Thoracic aorta (tissue), 2 donors: ENCODE measurements at regions not wholly inside any gene's neighbourhood (a gene's known extent, or its start where the extent isn't known, plus 50 kb on each side); places are given as distances from the start of the nearest gene placed in this dataset.

Source experiments
- ATAC-seq: fragments of 150-250 bp; one replicate; pipeline ENCODE4 v1.8.0; 2017; ENCODE audit warnings: low read depth; ENCODE audit not compliant: insufficient number of reproducible peaks, low FRiP score
- DNase-seq: peaks from one replicate; pipeline ENCODE4 v3.0.0-alpha.2; 2020; ENCODE audit warnings: low spot score
- H3K27ac ChIP-seq, 2 donors: fragments of 200-600 bp; sonication (generic); 1 replicate in 1 of 2; 2 replicates in 1 of 2; pipeline ENCODE4 v1.5.1; 2016; ENCODE audit warnings: mild to moderate bottlenecking in 2 of 2, moderate library complexity in 2 of 2
- H3K27me3 ChIP-seq: fragments of 200-600 bp; sonication (generic); replicated peaks from 2 replicates; pipeline ENCODE4 v1.6.0; 2016; ENCODE audit warnings: mild to moderate bottlenecking; ENCODE audit not compliant: insufficient read depth
- H3K36me3 ChIP-seq: fragments of 200-600 bp; sonication (generic); one replicate; pipeline ENCODE4 v1.5.1; 2016
- H3K4me1 ChIP-seq, 2 donors: fragments of 200-600 bp; sonication (generic); 1 replicate in 1 of 2; 2 replicates in 1 of 2; pipeline versions ENCODE4 v1.5.1 to v1.6.0; 2016; ENCODE audit warnings: low read depth in 2 of 2, mild to moderate bottlenecking in 1 of 2; ENCODE audit not compliant: control insufficient read depth in 1 of 2
- H3K4me3 ChIP-seq: fragments of 200-600 bp; sonication (generic); 2 replicates; pipeline ENCODE4 v1.5.1; 2016; ENCODE audit warnings: mild to moderate bottlenecking
- H3K9me3 ChIP-seq: fragments of 200-600 bp; sonication (generic); 2 replicates; pipeline ENCODE4 v1.5.1; 2016
- CTCF ChIP-seq: fragments of 200-600 bp; sonication (generic); IDR thresholded peaks from one replicate; pipeline ENCODE4 v1.5.1; 2019; ENCODE audit warnings: antibody characterized with exemption

- no peaks in the 10 kb centered on the region for H3K27me3 ChIP-seq
- no peak overlapping the region for H3K4me3 ChIP-seq
- DNase-seq (no peak), ATAC-seq (no peak)
- H3K36me3 ChIP-seq = no peaks in the 10 kb centered on the region
- no peak overlapping the region for H3K27ac ChIP-seq
- TF ChIP-seq CTCF = no peak
- no peaks in the 10 kb centered on the region for H3K4me1 ChIP-seq
- no peaks in the 10 kb centered on the region for H3K9me3 ChIP-seq
Measured at GRCh38 chr2:190765386-190766173, 115.0 kb upstream of the GLS start.

GRCh38 chr2:190766174-190766572 lies 114.4 kb upstream of the GLS start:
- no peaks in the 10 kb centered on the region for H3K27me3 ChIP-seq

GRCh38 chr2:190766595-190766994 lies 114.0 kb upstream of the GLS start:
- Histone ChIP-seq H3K4me1 (no peaks in the 10 kb centered on the region), H3K4me3 (no peak overlapping the region), H3K9me3 (no peaks in the 10 kb centered on the region), H3K27me3 (no peaks in the 10 kb centered on the region), H3K36me3 (no peaks in the 10 kb centered on the region), H3K27ac (no peak overlapping the region)
- no peak for ATAC-seq
- no peak for DNase-seq
- no peak for TF ChIP-seq CTCF

More at GRCh38 chr2:190766174-190766572, 114.4 kb upstream of the GLS start:
- no peaks in the 10 kb centered on the region for H3K4me1 ChIP-seq
- no peaks in the 10 kb centered on the region for H3K36me3 ChIP-seq
- H3K4me3 ChIP-seq = no peak overlapping the region
- ATAC-seq = no peak
- DNase-seq = no peak
- no peak for TF ChIP-seq CTCF
- no peaks in the 10 kb centered on the region for H3K9me3 ChIP-seq
- no peak overlapping the region for H3K27ac ChIP-seq

- Histone ChIP-seq H3K27me3 (no peaks in the 10 kb centered on the region), H3K9me3 (no peaks in the 10 kb centered on the region), H3K27ac (no peak overlapping the region), H3K4me3 (no peak overlapping the region), H3K4me1 (no peaks in the 10 kb centered on the region), H3K36me3 (no peaks in the 10 kb centered on the region)
- no peak for ATAC-seq
- TF ChIP-seq CTCF = no peak
- no peak for DNase-seq
Measured at GRCh38 chr2:190767821-190768220, 112.8 kb upstream of the GLS start.

- TF ChIP-seq CTCF = no peak
- Histone ChIP-seq H3K27ac (no peak overlapping the region), H3K27me3 (no peaks in the 10 kb centered on the region), H3K9me3 (no peaks in the 10 kb centered on the region), H3K4me1 (no peaks in the 10 kb centered on the region), H3K4me3 (no peak overlapping the region), H3K36me3 (no peaks in the 10 kb centered on the region)
- ATAC-seq = no peak
- DNase-seq = no peak
Measured at GRCh38 chr2:190769258-190769657, 111.4 kb upstream of the GLS start.
